ENCODE measurements at regions not wholly inside any gene's neighbourhood (a gene's known extent, or its start where the extent isn't known, plus 50 kb on each side); places are given as distances from the start of the nearest gene placed in this dataset.

GRCh38 chr2:228956701-228957474, 314.2 kb downstream of the PID1 start:
- TF ChIP-seq POLR2A (IDR thresholded peaks at IDR 0.05): no peak
- TF ChIP-seq CTCF (IDR thresholded peaks at IDR 0.05): no peak
- no peak for TF ChIP-seq EP300 (IDR thresholded peaks at IDR 0.05)
- no peak for TF ChIP-seq POLR2AphosphoS5 (IDR thresholded peaks at IDR 0.05)
- H3K36me3 ChIP-seq: no peaks in the 10 kb centered on the region
- no peaks in the 10 kb centered on the region for H3K4me1 ChIP-seq
- no peak overlapping the region for H3K4me3 ChIP-seq
- DNase-seq (no peak), ATAC-seq (ENCODE audit: low FRiP score in 2 of 2) (no peak)
- no peaks in the 10 kb centered on the region for H3K9me3 ChIP-seq
- 53 to 64% methylated on average over 7 of the region's 7 CpGs for WGBS, 2 donors
- H3K27ac ChIP-seq: no peak overlapping the region
- H3K27me3 ChIP-seq: no peaks in the 10 kb centered on the region

- Histone ChIP-seq H3K9me3 (no peaks in the 10 kb centered on the region), H3K4me3 (no peak overlapping the region), H3K4me1 (no peaks in the 10 kb centered on the region), H3K27me3 (no peaks in the 10 kb centered on the region), H3K27ac (no peak overlapping the region), H3K36me3 (no peaks in the 10 kb centered on the region)
- DNase-seq (no peak), ATAC-seq (ENCODE audit: low FRiP score in 2 of 2) (no peak)
- TF ChIP-seq EP300 (IDR thresholded peaks at IDR 0.05) (no peak), POLR2A (IDR thresholded peaks at IDR 0.05) (no peak), CTCF (IDR thresholded peaks at IDR 0.05) (no peak), POLR2AphosphoS5 (IDR thresholded peaks at IDR 0.05) (no peak)
These were observed 321.3 kb downstream of the PID1 start for GRCh38 chr2:228949831-228950230.

GRCh38 chr2:228945710-228946109, 325.4 kb downstream of the PID1 start:
- no peak overlapping the region for H3K4me3 ChIP-seq
- H3K9me3 ChIP-seq: no peaks in the 10 kb centered on the region
- no peak overlapping the region for H3K27ac ChIP-seq
- DNase-seq (no peak), ATAC-seq (ENCODE audit: low FRiP score in 2 of 2) (no peak)
- 55 to 72% methylated on average over 1 of the region's 1 CpG for WGBS, 2 donors
- no peaks in the 10 kb centered on the region for H3K4me1 ChIP-seq
- H3K36me3 ChIP-seq: no peaks in the 10 kb centered on the region
- no peaks in the 10 kb centered on the region for H3K27me3 ChIP-seq
- TF ChIP-seq CTCF (IDR thresholded peaks at IDR 0.05) (no peak), EP300 (IDR thresholded peaks at IDR 0.05) (no peak), POLR2A (IDR thresholded peaks at IDR 0.05) (no peak), POLR2AphosphoS5 (IDR thresholded peaks at IDR 0.05) (no peak)

- no peaks in the 10 kb centered on the region for H3K9me3 ChIP-seq
- H3K27ac ChIP-seq: no peak overlapping the region
- H3K4me3 ChIP-seq: no peak overlapping the region
- 79 to 87% methylated on average over 2 of the region's 2 CpGs for WGBS, 2 donors
- H3K36me3 ChIP-seq: no peaks in the 10 kb centered on the region
- DNase-seq (no peak), ATAC-seq (ENCODE audit: low FRiP score in 2 of 2) (no peak)
- no peaks in the 10 kb centered on the region for H3K4me1 ChIP-seq
- no peaks in the 10 kb centered on the region for H3K27me3 ChIP-seq
- TF ChIP-seq EP300 (IDR thresholded peaks at IDR 0.05) (no peak), POLR2A (IDR thresholded peaks at IDR 0.05) (no peak), CTCF (IDR thresholded peaks at IDR 0.05) (no peak)
These were observed 328.2 kb downstream of the PID1 start for GRCh38 chr2:228942856-228943255.

- no peak for TF ChIP-seq POLR2A (IDR thresholded peaks at IDR 0.05)
- TF ChIP-seq POLR2AphosphoS5 (IDR thresholded peaks at IDR 0.05): no peak
- no peak for TF ChIP-seq CTCF (IDR thresholded peaks at IDR 0.05)
- TF ChIP-seq EP300 (IDR thresholded peaks at IDR 0.05): no peak
- Histone ChIP-seq H3K36me3 (no peaks in the 10 kb centered on the region), H3K4me3 (no peak overlapping the region), H3K27ac (no peak overlapping the region), H3K9me3 (peaks cover 2 to 5% (median 4%) of the 10 kb centered on the region in 4 donors), H3K4me1 (no peaks in the 10 kb centered on the region), H3K27me3 (no peaks in the 10 kb centered on the region)
- 29 to 57% methylated on average over 2 of the region's 2 CpGs for whole genome bisulfite sequencing, 2 donors
- ATAC-seq (ENCODE audit: low FRiP score in 2 of 2) (no peak), DNase-seq (no peak)
These were observed 332.5 kb downstream of the PID1 start for GRCh38 chr2:228938629-228939028.
